ENCODE measurements at regions not wholly inside any gene's neighbourhood (a gene's known extent, or its start where the extent isn't known, plus 50 kb on each side); places are given as distances from the start of the nearest gene placed in this dataset.

DNA sequence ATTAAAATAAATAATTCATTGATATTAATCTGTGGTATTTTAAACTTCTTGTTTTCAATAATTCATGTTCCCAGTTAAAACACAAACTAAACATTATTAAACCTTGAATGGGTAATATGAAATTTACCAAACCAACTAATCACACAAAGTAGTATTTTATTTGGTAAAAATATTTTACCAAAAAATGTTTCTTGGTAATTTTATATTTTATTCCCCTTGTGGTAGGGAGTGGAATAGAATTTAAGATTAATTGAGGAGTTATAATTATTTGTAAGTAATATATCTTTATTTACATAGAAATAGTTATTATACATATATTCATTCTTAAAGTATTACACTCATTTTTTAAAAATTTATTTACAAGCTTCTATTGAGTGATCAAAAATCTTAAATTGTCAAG lies 1350.9 kb downstream of the OTOL1 start:
- Histone ChIP-seq H3K27me3 (no peaks in the 10 kb centered on the region), H3K9me3 (no peaks in the 10 kb centered on the region), H3K36me3 (no peaks in the 10 kb centered on the region), H3K4me3 (no peak overlapping the region), H3K4me1 (no peaks in the 10 kb centered on the region), H3K27ac (no peak overlapping the region)
- ATAC-seq (ENCODE audit: low FRiP score in 2 of 2) (no peak), DNase-seq (no peak)
- no peak for TF ChIP-seq POLR2A (IDR thresholded peaks at IDR 0.05)
- TF ChIP-seq, protein P1, sequence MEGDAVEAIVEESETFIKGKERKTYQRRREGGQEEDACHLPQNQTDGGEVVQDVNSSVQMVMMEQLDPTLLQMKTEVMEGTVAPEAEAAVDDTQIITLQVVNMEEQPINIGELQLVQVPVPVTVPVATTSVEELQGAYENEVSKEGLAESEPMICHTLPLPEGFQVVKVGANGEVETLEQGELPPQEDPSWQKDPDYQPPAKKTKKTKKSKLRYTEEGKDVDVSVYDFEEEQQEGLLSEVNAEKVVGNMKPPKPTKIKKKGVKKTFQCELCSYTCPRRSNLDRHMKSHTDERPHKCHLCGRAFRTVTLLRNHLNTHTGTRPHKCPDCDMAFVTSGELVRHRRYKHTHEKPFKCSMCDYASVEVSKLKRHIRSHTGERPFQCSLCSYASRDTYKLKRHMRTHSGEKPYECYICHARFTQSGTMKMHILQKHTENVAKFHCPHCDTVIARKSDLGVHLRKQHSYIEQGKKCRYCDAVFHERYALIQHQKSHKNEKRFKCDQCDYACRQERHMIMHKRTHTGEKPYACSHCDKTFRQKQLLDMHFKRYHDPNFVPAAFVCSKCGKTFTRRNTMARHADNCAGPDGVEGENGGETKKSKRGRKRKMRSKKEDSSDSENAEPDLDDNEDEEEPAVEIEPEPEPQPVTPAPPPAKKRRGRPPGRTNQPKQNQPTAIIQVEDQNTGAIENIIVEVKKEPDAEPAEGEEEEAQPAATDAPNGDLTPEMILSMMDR (IDR thresholded peaks at IDR 0.05), result no peak
- TF ChIP-seq EP300 (IDR thresholded peaks at IDR 0.05), result no peak
- no peak for TF ChIP-seq POLR2AphosphoS5 (IDR thresholded peaks at IDR 0.05)

GRCh38 chr3:162863579-162863978 lies 1367.0 kb downstream of the OTOL1 start:
- ATAC-seq (ENCODE audit: low FRiP score in 2 of 2), result no peak
- no peaks in the 10 kb centered on the region for H3K27me3 ChIP-seq
- no peak overlapping the region for H3K4me3 ChIP-seq
- H3K4me1 ChIP-seq, result no peaks in the 10 kb centered on the region
- H3K9me3 ChIP-seq, result no peaks in the 10 kb centered on the region
- no peak for TF ChIP-seq POLR2A (IDR thresholded peaks at IDR 0.05)
- TF ChIP-seq POLR2AphosphoS5 (IDR thresholded peaks at IDR 0.05), result no peak
- no peak for TF ChIP-seq EP300 (IDR thresholded peaks at IDR 0.05)
- TF ChIP-seq, protein P1 (IDR thresholded peaks at IDR 0.05), result no peak
- DNase-seq, result no peak
- WGBS, 2 donors, result 93% methylated on average over 1 of the region's 1 CpG; no CpG with 5 or more reads in 1 of the 2 donors
- H3K36me3 ChIP-seq, result no peaks in the 10 kb centered on the region
- H3K27ac ChIP-seq, result no peak overlapping the region

- Histone ChIP-seq H3K9me3 (no peaks in the 10 kb centered on the region), H3K27me3 (no peaks in the 10 kb centered on the region), H3K4me3 (no peak overlapping the region), H3K36me3 (no peaks in the 10 kb centered on the region), H3K4me1 (no peaks in the 10 kb centered on the region), H3K27ac (no peak overlapping the region)
- DNase-seq (no peak), ATAC-seq (ENCODE audit: low FRiP score in 2 of 2) (no peak)
- WGBS, 2 donors, result 24% methylated on average over 1 of the region's 1 CpG; no CpG with 5 or more reads in 1 of the 2 donors
- TF ChIP-seq POLR2AphosphoS5 (IDR thresholded peaks at IDR 0.05) (no peak), EP300 (IDR thresholded peaks at IDR 0.05) (no peak), POLR2A (IDR thresholded peaks at IDR 0.05) (no peak)
- TF ChIP-seq, protein P1 (IDR thresholded peaks at IDR 0.05), result no peak
These were observed 1368.9 kb downstream of the OTOL1 start for GRCh38 chr3:162865466-162865865.

GRCh38 chr3:162879021-162879562 lies 1382.5 kb downstream of the OTOL1 start:
- no peak for TF ChIP-seq EP300 (IDR thresholded peaks at IDR 0.05)
- TF ChIP-seq POLR2AphosphoS5 (IDR thresholded peaks at IDR 0.05), result no peak
- TF ChIP-seq, protein P1 (IDR thresholded peaks at IDR 0.05), result no peak
- TF ChIP-seq POLR2A (IDR thresholded peaks at IDR 0.05), result no peak
- Histone ChIP-seq H3K36me3 (no peaks in the 10 kb centered on the region), H3K9me3 (no peaks in the 10 kb centered on the region), H3K4me3 (no peak overlapping the region), H3K4me1 (no peaks in the 10 kb centered on the region), H3K27me3 (no peaks in the 10 kb centered on the region), H3K27ac (no peak overlapping the region)
- ATAC-seq (ENCODE audit: low FRiP score in 2 of 2) (no peak), DNase-seq (no peak)
- WGBS, 2 donors, result 85% methylated on average over 1 of the region's 1 CpG; no CpG with 5 or more reads in 1 of the 2 donors

GRCh38 chr3:162884373-162884772 lies 1387.8 kb downstream of the OTOL1 start:
- ATAC-seq (ENCODE audit: low FRiP score in 2 of 2), result no peak

More at GRCh38 chr3:162884373-162884772, 1387.8 kb downstream of the OTOL1 start:
- H3K4me3 ChIP-seq, result no peak overlapping the region
- no peaks in the 10 kb centered on the region for H3K9me3 ChIP-seq
- no peaks in the 10 kb centered on the region for H3K27me3 ChIP-seq
- H3K4me1 ChIP-seq, result no peaks in the 10 kb centered on the region
- WGBS, 2 donors, result 44% methylated on average over 2 of the region's 2 CpGs; no CpG with 5 or more reads in 1 of the 2 donors
- H3K27ac ChIP-seq, result no peak overlapping the region
- DNase-seq, result no peak
- H3K36me3 ChIP-seq, result no peaks in the 10 kb centered on the region
- TF ChIP-seq POLR2AphosphoS5 (IDR thresholded peaks at IDR 0.05) (no peak), EP300 (IDR thresholded peaks at IDR 0.05) (no peak), POLR2A (IDR thresholded peaks at IDR 0.05) (no peak)
- TF ChIP-seq, protein P1 (IDR thresholded peaks at IDR 0.05), result no peak

All from upper lobe of left lung (tissue), 6 donors.